ENCODE measurements at regions not wholly inside any gene's neighbourhood (a gene's known extent, or its start where the extent isn't known, plus 50 kb on each side); places are given as distances from the start of the nearest gene placed in this dataset.

DNA sequence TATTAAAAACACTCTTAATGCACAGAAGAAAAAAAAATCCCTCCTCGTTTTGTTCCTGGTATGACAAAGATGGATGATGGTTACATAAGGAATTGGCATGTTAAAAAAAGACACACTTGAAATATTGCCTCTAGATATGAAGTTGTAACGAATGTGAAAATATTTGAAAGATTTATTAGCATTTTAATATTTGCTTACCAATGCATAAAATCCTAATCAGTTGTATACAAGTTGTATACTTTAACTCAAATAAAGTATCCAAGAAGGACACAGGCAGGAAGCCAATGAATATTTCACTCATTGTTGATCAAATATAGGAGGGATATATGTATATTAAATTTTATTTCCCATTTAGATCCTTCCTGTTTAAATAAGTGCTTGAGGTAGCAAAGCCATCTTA lies 850.8 kb upstream of the RBFOX1 start:
- Histone ChIP-seq H3K36me3 (no peaks in the 10 kb centered on the region), H3K9me3 (peaks cover 0 to 30% (median 7%) of the 10 kb centered on the region in 8 donors), H3K27me3 (replicated peaks in 1 of 7) (peaks cover 0 to 30% (median 7%) of the 10 kb centered on the region in 7 donors), H3K4me1 (no peaks in the 10 kb centered on the region), H3K4me3 (no peak overlapping the region), H3K27ac (no peak overlapping the region)
- no peak for TF ChIP-seq POLR2A (IDR thresholded peaks at IDR 0.05)
- no peak for TF ChIP-seq POLR2AphosphoS5 (IDR thresholded peaks at IDR 0.05)
- TF ChIP-seq, protein P1, sequence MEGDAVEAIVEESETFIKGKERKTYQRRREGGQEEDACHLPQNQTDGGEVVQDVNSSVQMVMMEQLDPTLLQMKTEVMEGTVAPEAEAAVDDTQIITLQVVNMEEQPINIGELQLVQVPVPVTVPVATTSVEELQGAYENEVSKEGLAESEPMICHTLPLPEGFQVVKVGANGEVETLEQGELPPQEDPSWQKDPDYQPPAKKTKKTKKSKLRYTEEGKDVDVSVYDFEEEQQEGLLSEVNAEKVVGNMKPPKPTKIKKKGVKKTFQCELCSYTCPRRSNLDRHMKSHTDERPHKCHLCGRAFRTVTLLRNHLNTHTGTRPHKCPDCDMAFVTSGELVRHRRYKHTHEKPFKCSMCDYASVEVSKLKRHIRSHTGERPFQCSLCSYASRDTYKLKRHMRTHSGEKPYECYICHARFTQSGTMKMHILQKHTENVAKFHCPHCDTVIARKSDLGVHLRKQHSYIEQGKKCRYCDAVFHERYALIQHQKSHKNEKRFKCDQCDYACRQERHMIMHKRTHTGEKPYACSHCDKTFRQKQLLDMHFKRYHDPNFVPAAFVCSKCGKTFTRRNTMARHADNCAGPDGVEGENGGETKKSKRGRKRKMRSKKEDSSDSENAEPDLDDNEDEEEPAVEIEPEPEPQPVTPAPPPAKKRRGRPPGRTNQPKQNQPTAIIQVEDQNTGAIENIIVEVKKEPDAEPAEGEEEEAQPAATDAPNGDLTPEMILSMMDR (IDR thresholded peaks at IDR 0.05 in 8 of 11, conservative IDR thresholded peaks at IDR 0.05 in 3 of 11) = no peak
- DNase-seq = no peak
- WGBS, 5 donors = 29 to 50% (median 38%) methylated on average over 2 of the region's 2 CpGs
- intact Hi-C loops (cut with DNase I; ENCODE audit: low total_unique reads) = no loop called here

DNA sequence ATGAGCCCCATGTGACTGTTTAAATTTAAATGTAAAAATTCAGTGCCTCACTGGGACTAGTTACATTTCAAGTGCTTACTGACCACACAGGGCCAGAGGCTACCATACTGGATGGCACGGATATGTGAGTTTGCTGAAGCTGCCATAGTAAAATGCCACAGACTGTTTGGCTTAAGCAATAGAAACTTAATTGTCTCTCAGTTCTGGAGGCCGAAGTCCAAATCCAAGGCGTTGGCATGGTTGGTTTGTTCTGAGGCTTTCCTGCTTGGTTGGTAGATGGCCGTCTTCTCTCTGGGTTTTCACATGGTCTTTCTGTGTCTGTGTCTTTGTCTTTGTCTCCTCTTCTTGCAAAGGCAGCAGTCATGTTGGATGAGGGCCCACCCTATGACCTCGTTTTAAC lies 878.9 kb upstream of the RBFOX1 start:
- TF ChIP-seq, protein P1 (IDR thresholded peaks at IDR 0.05 in 8 of 11, conservative IDR thresholded peaks at IDR 0.05 in 3 of 11) = no peak
- no peak for TF ChIP-seq POLR2A (IDR thresholded peaks at IDR 0.05)
- no peak for TF ChIP-seq POLR2AphosphoS5 (IDR thresholded peaks at IDR 0.05)
- Histone ChIP-seq H3K4me3 (no peak overlapping the region), H3K9me3 (peaks cover 0 to 24% (median 7%) of the 10 kb centered on the region in 8 donors), H3K4me1 (no peaks in the 10 kb centered on the region), H3K27me3 (replicated peaks in 1 of 7) (no peaks in the 10 kb centered on the region), H3K36me3 (no peaks in the 10 kb centered on the region), H3K27ac (no peak overlapping the region)
- no peak for DNase-seq
- WGBS, 5 donors = 72 to 88% (median 79%) methylated on average over 5 of the region's 5 CpGs
- intact Hi-C loops (cut with DNase I; ENCODE audit: low total_unique reads) = no loop called here

DNA sequence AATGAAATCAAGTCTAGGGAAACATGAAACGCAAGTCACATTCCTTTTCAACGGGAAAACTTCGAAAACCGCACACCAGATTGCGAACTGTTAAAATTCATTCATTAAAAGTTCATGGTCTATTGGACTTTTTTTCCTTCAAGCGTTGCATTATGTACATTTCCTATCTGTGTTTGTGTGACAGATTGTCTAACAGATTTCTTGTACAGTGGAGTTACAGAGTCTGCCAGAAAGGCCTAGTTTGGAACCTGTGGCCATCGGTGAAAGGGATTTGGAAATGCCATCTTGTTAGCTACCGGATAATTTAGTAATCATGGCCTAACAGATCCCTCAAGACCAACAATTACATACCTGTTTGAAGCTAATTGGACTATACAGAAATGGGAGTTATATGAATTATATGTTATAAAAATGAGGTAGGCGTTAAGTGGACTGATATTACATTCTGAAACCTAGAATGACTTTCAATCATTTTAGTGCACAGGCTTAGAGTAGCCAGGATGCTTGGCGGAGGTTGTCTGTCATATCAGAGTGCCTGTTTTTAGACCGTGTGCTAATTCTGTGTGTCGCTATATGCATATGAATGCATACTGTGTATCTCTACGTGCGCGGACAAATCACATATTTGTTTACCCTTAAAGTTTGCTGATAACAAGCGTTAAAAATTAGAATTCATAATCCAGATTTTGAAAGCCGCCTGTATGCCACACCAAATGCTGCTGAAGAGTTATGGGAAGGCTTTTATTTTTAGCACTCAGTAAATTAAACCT lies 885.4 kb upstream of the RBFOX1 start:
- no peak overlapping the region for H3K27ac ChIP-seq
- WGBS, 5 donors = 91 to 94% (median 92%) methylated on average over 17 of the region's 17 CpGs
- no peak for TF ChIP-seq POLR2A (IDR thresholded peaks at IDR 0.05)
- TF ChIP-seq, protein P1 (IDR thresholded peaks at IDR 0.05 in 8 of 11, conservative IDR thresholded peaks at IDR 0.05 in 3 of 11) = no peak
- TF ChIP-seq POLR2AphosphoS5 (IDR thresholded peaks at IDR 0.05) = no peak
- DNase-seq = no peak
- H3K4me3 ChIP-seq = no peak overlapping the region
- H3K27me3 ChIP-seq (replicated peaks in 1 of 7) = no peaks in the 10 kb centered on the region
- H3K9me3 ChIP-seq = peaks cover 0 to 17% (median 5%) of the 10 kb centered on the region in 8 donors
- intact Hi-C loops (cut with DNase I; ENCODE audit: low total_unique reads) = no loop called here
- no peaks in the 10 kb centered on the region for H3K4me1 ChIP-seq
- H3K36me3 ChIP-seq = no peaks in the 10 kb centered on the region

DNA sequence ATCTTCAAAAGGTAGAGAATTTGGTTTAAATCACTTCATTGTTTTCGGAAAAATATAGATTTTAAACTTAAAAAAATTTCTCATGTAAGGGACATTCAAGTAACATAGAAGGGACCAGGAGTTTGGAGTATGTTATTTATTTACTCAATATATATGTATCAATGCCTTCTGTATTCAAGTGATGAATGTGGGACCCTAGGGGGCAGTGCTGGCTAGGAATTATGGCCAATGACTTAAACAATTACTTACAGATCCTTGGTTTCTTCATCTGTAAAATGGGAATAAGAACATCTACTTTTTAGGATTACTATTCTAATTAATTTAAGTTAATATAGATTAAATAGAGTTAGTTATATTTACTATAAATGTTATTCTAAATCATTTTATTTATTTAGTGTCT lies 886.3 kb upstream of the RBFOX1 start:
- Histone ChIP-seq H3K9me3 (peaks cover 0 to 10% (median 3%) of the 10 kb centered on the region in 8 donors), H3K27ac (no peak overlapping the region), H3K27me3 (replicated peaks in 1 of 7) (no peaks in the 10 kb centered on the region), H3K4me1 (no peaks in the 10 kb centered on the region), H3K36me3 (no peaks in the 10 kb centered on the region), H3K4me3 (no peak overlapping the region)
- intact Hi-C loops (cut with DNase I; ENCODE audit: low total_unique reads) = no loop called here
- TF ChIP-seq POLR2AphosphoS5 (IDR thresholded peaks at IDR 0.05) = no peak
- TF ChIP-seq POLR2A (IDR thresholded peaks at IDR 0.05) = no peak
- TF ChIP-seq, protein P1 (IDR thresholded peaks at IDR 0.05 in 8 of 11, conservative IDR thresholded peaks at IDR 0.05 in 3 of 11) = no peak
- WGBS, 5 donors = 89 to 94% (median 92%) methylated on average over 1 of the region's 1 CpG
- no peak for DNase-seq
